GM12878 (cell line): ENCODE measurements at regions not wholly inside any gene's neighbourhood (a gene's known extent, or its start where the extent isn't known, plus 50 kb on each side); places are given as distances from the start of the nearest gene placed in this dataset.

ENCODE experiments used
- ATAC-seq: fragments of 200-7000 bp; cut with Tn5 transposase; 3 replicates; pipeline ENCODE4 v1.9.1; 2020; ENCODE audit warnings: mild to moderate bottlenecking, moderate library complexity
- BruUV-seq: library from RNA; stranded (reverse); fragments of 400-500 nt; replicated peaks from 2 replicates; lab custom pipeline; 2021; lab: Mats Ljungman, UMichigan
- CTCF ChIA-PET: fragments of 300-600 bp; sonication (Branson Sonifier 250); formaldehyde crosslinking; extraction: SDS; loops from one replicate; lab custom pipeline; 2021; ENCODE audit warnings: inconsistent platforms; lab: Yijun Ruan, JAX
- POLR2A ChIA-PET: fragments of 350-600 bp; formaldehyde crosslinking; extraction: SDS; loops from one replicate; lab custom pipeline; 2021; ENCODE audit warnings: inconsistent platforms; lab: Charles Lee
- RAD21 ChIA-PET: fragments of 300-600 bp; sonication (Branson Sonifier 250); formaldehyde crosslinking; loops from one replicate; lab custom pipeline; 2023; ENCODE audit warnings: antibody characterized with exemption; ENCODE audit not compliant: unreplicated experiment; lab: Charles Lee
- SMC1A ChIA-PET: fragments of 300-600 bp; sonication (Branson Sonifier 250); formaldehyde crosslinking; loops from one replicate; lab custom pipeline; 2023; ENCODE audit not compliant: unreplicated experiment, uncharacterized antibody; lab: Charles Lee
- DNase-seq: peaks from one replicate; pipeline ENCODE4 v3.0.0-alpha.2; 2011; ENCODE audit warnings: low read depth, low spot score
- FAIRE-seq: peaks from 3 replicates; lab custom pipeline; 2011; peaks lifted over from hg19 to GRCh38; lab: Jason Lieb, UNC
- H2AFZ ChIP-seq: 2 replicates; pipeline ENCODE4 v1.6.0; 2011; ENCODE audit warnings: low read depth, low read length, control low read depth; ENCODE audit not compliant: control insufficient read depth
- H3K27ac ChIP-seq: 2 replicates; pipeline ENCODE4 v1.5.1; 2011; ENCODE audit warnings: control low read depth; ENCODE audit not compliant: control insufficient read depth, insufficient read depth
- H3K27me3 ChIP-seq, 2 experiments: replicated peaks in 1 of 2; 2 replicates each; pipeline versions ENCODE4 v1.6.0 to v1.6.1; 2011; ENCODE audit warnings: low read length in 1 of 2; ENCODE audit not compliant: control insufficient read depth in 2 of 2, insufficient read depth in 2 of 2
- H3K36me3 ChIP-seq, 2 experiments: 2 replicates each; pipeline ENCODE4 v1.5.1; 2011; ENCODE audit warnings: low read length in 1 of 2; ENCODE audit not compliant: control insufficient read depth in 2 of 2, insufficient read depth in 2 of 2
- H3K4me1 ChIP-seq: 2 replicates; pipeline ENCODE4 v1.6.1; 2011; ENCODE audit warnings: mild to moderate bottlenecking, low read length, moderate library complexity, mixed read lengths; ENCODE audit not compliant: control insufficient read depth, insufficient read depth
- H3K4me2 ChIP-seq: 2 replicates; pipeline ENCODE4 v1.6.0; 2011; ENCODE audit warnings: control low read depth; ENCODE audit not compliant: control insufficient read depth, insufficient read depth
- H3K4me3 ChIP-seq: fragments of 200-600 bp; sonication (generic); 2 replicates; pipeline ENCODE4 v1.5.1; 2016
- H3K79me2 ChIP-seq: 2 replicates; pipeline ENCODE4 v1.6.0; 2011; ENCODE audit warnings: low read length; ENCODE audit not compliant: control insufficient read depth, insufficient read depth
- H3K9ac ChIP-seq: 2 replicates; pipeline ENCODE4 v1.8.0; 2011; ENCODE audit warnings: low read length, control low read depth, mixed read lengths; ENCODE audit not compliant: control insufficient read depth, insufficient read depth
- H3K9me3 ChIP-seq: replicated peaks from 3 replicates; pipeline ENCODE4 v1.5.1; 2011; ENCODE audit warnings: mild to moderate bottlenecking, low read length; ENCODE audit not compliant: control insufficient read depth, insufficient read depth
- H4K20me1 ChIP-seq: 2 replicates; pipeline ENCODE4 v1.6.0; 2011; ENCODE audit not compliant: control insufficient read depth, insufficient read depth
- BMI1 ChIP-seq: fragments of 450-650 bp; IDR thresholded peaks from 2 replicates; pipeline ENCODE4 v1.6.1; 2016; ENCODE audit warnings: mild to moderate bottlenecking, moderate library complexity, borderline replicate concordance
- CBFB ChIP-seq: IDR thresholded peaks from 2 replicates; pipeline ENCODE4 v1.6.1; 2016; ENCODE audit warnings: antibody characterized with exemption, low read depth
- CREM ChIP-seq: IDR thresholded peaks from 2 replicates; pipeline ENCODE4 v1.6.1; 2014; ENCODE audit warnings: antibody characterized with exemption, low read depth
- ELK1 ChIP-seq: IDR thresholded peaks from 2 replicates; pipeline ENCODE4 v1.6.1; 2012; ENCODE audit warnings: low read depth, low read length, improper control_type of control experiment
- EZH2 ChIP-seq: IDR thresholded peaks from 2 replicates; pipeline ENCODE4 v1.6.1; 2012; ENCODE audit warnings: low read depth, mild to moderate bottlenecking, control low read depth, inconsistent platforms, low read length, borderline replicate concordance; ENCODE audit not compliant: control insufficient read depth
- FOXK2 ChIP-seq: fragments of 450-650 bp; IDR thresholded peaks from 2 replicates; pipeline ENCODE4 v1.6.1; 2017; ENCODE audit warnings: mild to moderate bottlenecking, moderate library complexity
- IRF3 ChIP-seq: fragments of 450-650 bp; IDR thresholded peaks from 2 replicates; pipeline ENCODE4 v1.6.1; 2014; ENCODE audit warnings: mild to moderate bottlenecking
- JUNB ChIP-seq: IDR thresholded peaks from 2 replicates; pipeline ENCODE4 v1.6.1; 2016; ENCODE audit warnings: antibody characterized with exemption, mild to moderate bottlenecking
- NKRF ChIP-seq: fragments of 450-650 bp; conservative IDR thresholded peaks from 2 replicates; pipeline ENCODE4 v1.6.1; 2017; ENCODE audit warnings: mild to moderate bottlenecking, moderate library complexity
- NR2C2 ChIP-seq: IDR thresholded peaks from 2 replicates; pipeline ENCODE4 v1.6.1; 2011; ENCODE audit warnings: borderline replicate concordance, low read depth; ENCODE audit not compliant: control insufficient read depth, insufficient read length
- PAX5 ChIP-seq: IDR thresholded peaks from 2 replicates; pipeline ENCODE4 v1.6.1; 2011; ENCODE audit warnings: low read depth, low read length, borderline replicate concordance
- RBBP5 ChIP-seq: fragments of 200-600 bp; sonication (generic); conservative IDR thresholded peaks from 2 replicates; pipeline ENCODE4 v1.6.1; 2016
- SRF ChIP-seq, 2 experiments: IDR thresholded peaks; 2 replicates each; pipeline ENCODE4 v1.6.1; 2011; ENCODE audit warnings: low read depth in 2 of 2, low read length in 2 of 2, mild to moderate bottlenecking in 1 of 2, moderate library complexity in 1 of 2
- TCF12 ChIP-seq: IDR thresholded peaks from 2 replicates; pipeline ENCODE4 v1.6.1; 2011; ENCODE audit warnings: low read depth, mild to moderate bottlenecking, low read length
- USF1 ChIP-seq: IDR thresholded peaks from 2 replicates; pipeline ENCODE4 v1.6.1; 2011; ENCODE audit warnings: borderline replicate concordance, low read depth, mild to moderate bottlenecking, moderate library complexity, mixed read lengths, low read length; ENCODE audit not compliant: insufficient read depth; ENCODE audit errors: extremely low read length
- WRNIP1 ChIP-seq: IDR thresholded peaks from 2 replicates; pipeline ENCODE4 v1.6.1; 2011; ENCODE audit warnings: low read depth, low read length, improper control_type of control experiment, borderline replicate concordance
- ZBTB4 ChIP-seq: fragments of 450-650 bp; formaldehyde crosslinking; IDR thresholded peaks from 2 replicates; pipeline ENCODE4 v1.4.0; 2022; ENCODE audit warnings: mild to moderate bottlenecking, moderate library complexity
- WGBS: methylation state at CpG from one replicate; pipeline ENCODE4 v1.1.6; 2016; ENCODE audit warnings: low lambda C conversion rate; ENCODE audit not compliant: insufficient replicate concordance, insufficient coverage; ENCODE audit errors: missing lambda C conversion rate; 5-methylcytosine and 5-hydroxymethylcytosine counted together
- in situ Hi-C: fragments of 300-500 bp; cut with MboI; formaldehyde crosslinking; loops from 9 replicates; pipeline ENCODE4 v1.14.3; 2018; ENCODE audit warnings: mixed read lengths
- intact Hi-C: fragments of 100-400 bp; cut with micrococcal nuclease; formaldehyde crosslinking; loops from one replicate; pipeline ENCODE4 v1.14.2; 2022; ENCODE audit not compliant: unreplicated experiment

GRCh38 chr16:79740252-79740651 is 139.7 kb upstream of the MAF start:
- in situ Hi-C loops: no loop called here
- no peak overlapping the region for H3K9ac ChIP-seq
- no peaks in the 10 kb centered on the region for H3K79me2 ChIP-seq
- intact Hi-C loops: no loop called here
- BruUV-seq: no TSS peak
- H3K36me3 ChIP-seq: no peaks in the 10 kb centered on the region
- ATAC-seq: no peak
- H3K4me3 ChIP-seq: no peak overlapping the region
- ChIA-PET SMC1A (no interaction called here), CTCF (no interaction called here), POLR2A (no interaction called here), RAD21 (no interaction called here)
- no peak overlapping the region for H3K4me2 ChIP-seq
- no peak for DNase-seq
- no peak for TF ChIP-seq FOXK2
- TF ChIP-seq JUNB: no peak
- TF ChIP-seq USF1: no peak
- no peak for TF ChIP-seq BMI1
- no peak for TF ChIP-seq CREM
- no peak for TF ChIP-seq CBFB
- TF ChIP-seq WRNIP1: no peak
- no peak for TF ChIP-seq TCF12
- no peak for TF ChIP-seq PAX5
- TF ChIP-seq NR2C2: no peak
- TF ChIP-seq IRF3: no peak
- no peak for TF ChIP-seq RBBP5
- TF ChIP-seq SRF (IDR thresholded peaks at IDR 0.05; ENCODE audit: low read depth in 2 of 2, low read length in 2 of 2): no peak
- TF ChIP-seq ELK1: no peak
- no peak for TF ChIP-seq ZBTB4
- no peak for TF ChIP-seq EZH2
- TF ChIP-seq NKRF: no peak
- H3K4me1 ChIP-seq: no peaks in the 10 kb centered on the region
- no peaks in the 10 kb centered on the region for H3K9me3 ChIP-seq
- no peaks in the 10 kb centered on the region for H4K20me1 ChIP-seq
- no peaks in the 10 kb centered on the region for H3K27me3 ChIP-seq
- 50% methylated on average over 5 of the region's 5 CpGs for WGBS
- no peak overlapping the region for H2AFZ ChIP-seq
- FAIRE-seq: no peak
- no peak overlapping the region for H3K27ac ChIP-seq
